GM23248 (cell line): ENCODE measurements at regions not wholly inside any gene's neighbourhood (a gene's known extent, or its start where the extent isn't known, plus 50 kb on each side); places are given as distances from the start of the nearest gene placed in this dataset.

Source experiments
- EZH2 ChIP-seq: fragments of 200-600 bp; sonication (generic); IDR thresholded peaks from 2 replicates; pipeline ENCODE4 v1.6.1; 2018; ENCODE audit warnings: antibody characterized with exemption, mild to moderate bottlenecking; ENCODE audit not compliant: insufficient read depth, poor library complexity, severe bottlenecking
- EZH2phosphoT487 ChIP-seq: fragments of 200-600 bp; sonication (generic); IDR thresholded peaks from 2 replicates; pipeline ENCODE4 v1.6.1; 2018; ENCODE audit warnings: antibody characterized with exemption, moderate library complexity, mild to moderate bottlenecking, low read depth; ENCODE audit not compliant: insufficient read depth

DNA sequence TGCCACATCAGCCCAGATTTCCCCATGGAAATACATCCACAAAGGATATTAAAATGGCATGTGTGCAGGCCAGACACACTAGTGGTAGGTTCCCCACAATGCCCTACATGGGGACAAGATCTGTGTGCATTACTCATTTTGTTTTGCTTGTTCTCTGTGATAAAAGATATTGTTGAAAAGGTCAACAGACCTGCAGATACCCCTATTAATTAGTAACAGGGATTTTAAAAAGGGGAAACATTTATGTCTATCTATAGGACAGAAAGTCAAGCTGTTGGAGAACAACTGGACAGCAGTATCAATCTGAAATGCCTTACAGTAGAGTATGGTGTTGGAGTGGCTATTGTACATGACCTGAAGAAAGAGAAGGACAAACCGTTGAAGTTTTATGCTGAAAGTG, 596.0 kb upstream of the GRM7 start:
- TF ChIP-seq EZH2 (no peak), EZH2phosphoT487 (no peak)
